ENCODE measurements at regions not wholly inside any gene's neighbourhood (a gene's known extent, or its start where the extent isn't known, plus 50 kb on each side); places are given as distances from the start of the nearest gene placed in this dataset.

DNA sequence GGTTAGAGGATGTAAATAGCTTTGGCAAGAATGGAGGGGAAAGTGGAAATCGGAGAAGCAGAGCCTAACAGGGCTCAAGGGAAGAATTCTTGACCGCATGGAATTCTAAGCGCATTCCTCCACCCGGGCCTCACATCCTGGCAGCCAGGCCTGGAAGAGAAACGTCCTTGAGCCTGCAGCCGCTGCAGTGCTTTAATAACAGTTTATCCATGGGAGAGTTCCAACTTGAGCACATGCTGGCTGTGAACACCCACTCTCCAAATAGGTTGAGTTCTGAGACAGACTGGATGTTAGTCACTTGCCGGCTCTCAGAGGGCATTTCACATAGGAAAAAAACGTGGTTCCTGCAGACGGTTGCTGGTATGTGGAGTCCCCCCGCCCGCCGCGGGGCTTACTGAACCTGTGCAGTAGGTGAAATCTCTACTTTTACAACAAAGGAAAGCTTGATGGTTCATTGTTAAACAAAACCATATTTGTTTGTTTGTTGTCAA is 61.4 kb upstream of the STEAP1B start:
- Histone ChIP-seq H4K20me1 (replicated peaks in 1 of 2; ENCODE audit: control insufficient read depth in 1 of 2, insufficient read depth in 2 of 2, low read length in 2 of 2) (no peaks in the 10 kb centered on the region), H3K18ac (ENCODE audit: extremely low read depth, low read length) (peak overlapping the region; percentile 71), H4K91ac (replicated peaks; ENCODE audit: insufficient read length, low read length) (peak overlapping the region; percentile 86), H2BK5ac (ENCODE audit: low read depth, low read length) (peak overlapping the region; percentile 97), H2AK5ac (ENCODE audit: low read depth, low read length) (no peak overlapping the region), H3K27ac (ENCODE audit: low read depth, low read length) (0 out of 2 replicates have a peak overlapping the region, but pooled peaks have one; percentile 50), H2BK120ac (replicated peaks; ENCODE audit: low read depth, low read length) (peak overlapping the region; percentile 62), H3K4me1 (replicated peaks in 1 of 4; ENCODE audit: control insufficient read depth in 3 of 4, insufficient read depth in 4 of 4, low read length in 3 of 4) (peaks cover 9 to 35% (median 29%) of the 10 kb centered on the region in 4 experiments), H3K23ac (ENCODE audit: insufficient read length) (no peak overlapping the region), H3K36me3 (ENCODE audit: control insufficient read depth in 2 of 4, insufficient read depth in 4 of 4, low read length in 3 of 4) (no peaks in the 10 kb centered on the region), H2BK15ac (ENCODE audit: low read length) (no peak overlapping the region), H3K4me3 (ENCODE audit: extremely low read depth in 1 of 4, insufficient read depth in 2 of 4, low read depth in 3 of 4, low read length in 4 of 4) (peak overlapping the region in 2 of 4 experiments; percentile 12 to 43; a peak in 3 of 8 replicates), H3K9me3 (ENCODE audit: insufficient read depth in 2 of 2, low read depth in 1 of 2, low read length in 1 of 2) (no peaks in the 10 kb centered on the region), H3K23me2 (ENCODE audit: low read depth, low read length) (no peaks in the 10 kb centered on the region), H3K79me2 (ENCODE audit: control insufficient read depth in 1 of 2, insufficient read depth in 2 of 2, low read length in 2 of 2) (no peaks in the 10 kb centered on the region), H3K56ac (replicated peaks; ENCODE audit: insufficient read length, low read depth, low read length) (peak overlapping the region; percentile 17), H3K27me3 (replicated peaks in 1 of 4; ENCODE audit: control insufficient read depth in 3 of 4, extremely low read depth in 1 of 4, insufficient read depth in 3 of 4, low read length in 3 of 4) (no peaks in the 10 kb centered on the region), H3K4me2 (ENCODE audit: insufficient read depth in 1 of 2, low read depth in 2 of 2, low read length in 2 of 2) (peak overlapping the region; percentile 58 to 71), H4K5ac (ENCODE audit: insufficient read length, low read depth, low read length) (peak overlapping the region; percentile 15), H4K8ac (ENCODE audit: extremely low read depth, insufficient read depth, low read length) (no peak overlapping the region; the same call in none of the 2 replicates), H2AFZ (ENCODE audit: low read length) (peak overlapping the region; percentile 55), H2BK12ac (ENCODE audit: low read depth, low read length) (peak overlapping the region; percentile 88; the same call in 1 of the 2 replicates), H3K4ac (replicated peaks; ENCODE audit: insufficient read length, low read depth, low read length) (no peak overlapping the region), H3K9ac (replicated peaks in 1 of 4; ENCODE audit: extremely low read depth in 1 of 4, low read depth in 3 of 4, low read length in 3 of 4) (peak overlapping the region; percentile 31 to 57 (median 43); a peak in 3 of 7 replicates), H3K79me1 (ENCODE audit: low read depth, low read length) (no peaks in the 10 kb centered on the region; the same call in 1 of the 2 replicates), H2BK20ac (ENCODE audit: low read length) (no peak overlapping the region), H3K14ac (ENCODE audit: insufficient read length) (no peak overlapping the region)
- ChIA-PET POLR2A (ENCODE audit: partially characterized antibody) (interaction anchor here (0.6 to 5.1 kb wide), 22 partner anchors 14 to 686 kb away, joined by 3 to 52 read pairs (median 3); partner anchors contain the start of genes IL6, KLHL7 and TOMM7), CTCF (ENCODE audit: partially characterized antibody) (interaction anchor here (0.6 to 9.0 kb wide), 37 partner anchors 8 to 498 kb away, joined by 3 to 385 read pairs (median 7); partner anchors contain the start of genes IL6 and TOMM7)
- 10% methylated on average over 13 of the region's 13 CpGs; no CpG with 5 or more reads in 1 of the 2 experiments for WGBS, 2 experiments (ENCODE audit: extremely low coverage in 1 of 2, insufficient coverage in 1 of 2, insufficient read length in 1 of 2, insufficient replicate concordance in 2 of 2, low coverage in 1 of 2, low lambda C conversion rate in 2 of 2, missing lambda C conversion rate in 1 of 2)
- FAIRE-seq (no peak), DNase-seq (ENCODE audit: low read depth in 1 of 2, low spot score in 2 of 2) (peak; percentile 66 to 75)
